GM21515 (cell line): ENCODE measurements at regions not wholly inside any gene's neighbourhood (a gene's known extent, or its start where the extent isn't known, plus 50 kb on each side); places are given as distances from the start of the nearest gene placed in this dataset.

Experiments
- ATAC-seq: cut with Tn5 transposase; IDR thresholded peaks from one replicate; pipeline ENCODE4 v1.9.1; 2021; ENCODE audit not compliant: unreplicated experiment

GRCh38 chr2:8462899-8463648 lies 218.8 kb upstream of the ID2 start:
- no peak for ATAC-seq

- ATAC-seq: no peak
Observed at GRCh38 chr2:8465560-8465959, 216.3 kb upstream of the ID2 start.

GRCh38 chr2:8469709-8470493 lies 212.0 kb upstream of the ID2 start:
- no peak for ATAC-seq

GRCh38 chr2:8472545-8473323 lies 209.1 kb upstream of the ID2 start:
- peak; percentile 58 for ATAC-seq

- peak; percentile 38 for ATAC-seq
Observed at GRCh38 chr2:8475349-8476031, 206.4 kb upstream of the ID2 start.

GRCh38 chr2:8477552-8478470 lies 204.0 kb upstream of the ID2 start:
- peak; percentile 46 for ATAC-seq

GRCh38 chr2:8478471-8478793 lies 203.4 kb upstream of the ID2 start:
- ATAC-seq: no peak

- ATAC-seq: no peak
Observed at GRCh38 chr2:8479298-8479697, 202.6 kb upstream of the ID2 start.

- no peak for ATAC-seq
Observed at GRCh38 chr2:8480915-8481314, 200.9 kb upstream of the ID2 start.

- ATAC-seq: peak; percentile 46
Observed at GRCh38 chr2:8481463-8482009, 200.3 kb upstream of the ID2 start.

- ATAC-seq: no peak
Observed at GRCh38 chr2:8482432-8482831, 199.4 kb upstream of the ID2 start.

GRCh38 chr2:8484502-8485283 lies 197.2 kb upstream of the ID2 start:
- ATAC-seq: no peak

GRCh38 chr2:8485736-8486135 lies 196.1 kb upstream of the ID2 start:
- ATAC-seq: no peak

GRCh38 chr2:8486141-8486540 lies 195.7 kb upstream of the ID2 start:
- no peak for ATAC-seq

GRCh38 chr2:8487461-8487932 lies 194.4 kb upstream of the ID2 start:
- peak; percentile 9 for ATAC-seq

- peak; percentile 73 for ATAC-seq
Observed at GRCh38 chr2:8488001-8488738, 193.7 kb upstream of the ID2 start.

- no peak for ATAC-seq
Observed at GRCh38 chr2:8489221-8489620, 192.6 kb upstream of the ID2 start.

- no peak for ATAC-seq
Observed at GRCh38 chr2:8489751-8490150, 192.1 kb upstream of the ID2 start.
